ENCODE measurements at regions not wholly inside any gene's neighbourhood (a gene's known extent, or its start where the extent isn't known, plus 50 kb on each side); places are given as distances from the start of the nearest gene placed in this dataset.

DNA sequence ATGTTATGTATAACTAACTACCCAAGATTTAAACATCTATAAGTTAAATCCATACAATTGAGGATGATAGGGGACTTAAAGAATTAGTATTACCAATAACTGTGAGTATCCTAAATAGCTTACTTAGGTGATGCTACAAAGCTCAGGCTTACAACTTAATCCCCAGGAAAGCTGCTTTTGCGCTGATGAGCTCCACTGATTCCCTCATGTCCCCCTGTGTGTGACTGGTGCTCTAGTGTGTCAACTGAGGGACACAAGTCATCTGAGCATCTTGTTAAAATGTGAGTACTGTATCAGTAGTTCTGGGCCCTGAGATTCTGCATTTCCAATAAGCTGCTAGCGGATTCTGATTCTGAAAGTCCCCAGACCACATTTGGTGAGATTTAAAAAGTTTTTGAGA lies 1458.8 kb downstream of the MRPL39 start:
- TF ChIP-seq EZH2 (IDR thresholded peaks at IDR 0.05; ENCODE audit: insufficient read depth, poor library complexity, severe bottlenecking), result no peak
- no peak for TF ChIP-seq EZH2phosphoT487 (IDR thresholded peaks at IDR 0.05; ENCODE audit: insufficient read depth, low read depth)

All from GM23248 (cell line).